ENCODE measurements at regions not wholly inside any gene's neighbourhood (a gene's known extent, or its start where the extent isn't known, plus 50 kb on each side); places are given as distances from the start of the nearest gene placed in this dataset.

GRCh38 chr7:97580205-97580604, 151.7 kb upstream of the TAC1 start:
- TF ChIP-seq CTCF (IDR thresholded peaks at IDR 0.05) (no peak), POLR2A (IDR thresholded peaks at IDR 0.05) (no peak)

All from sigmoid colon (tissue), 3 donors.